Suprapubic skin (tissue), 4 donors: ENCODE measurements at regions not wholly inside any gene's neighbourhood (a gene's known extent, or its start where the extent isn't known, plus 50 kb on each side); places are given as distances from the start of the nearest gene placed in this dataset.

Experiments used
- CTCF ChIP-seq, 2 donors: fragments of 200-600 bp in 1 of 2; fragments of 450-650 bp in 1 of 2; sonication (generic) in 1 of 2; IDR thresholded peaks; one replicate each; pipeline ENCODE4 v1.5.1; 2016 to 2019; ENCODE audit warnings: antibody characterized with exemption in 2 of 2, mild to moderate bottlenecking in 1 of 2, moderate library complexity in 1 of 2
- EP300 ChIP-seq: sonication (generic); formaldehyde crosslinking; IDR thresholded peaks from one replicate; pipeline ENCODE4 v1.6.1; 2017; ENCODE audit warnings: antibody characterized with exemption
- POLR2A ChIP-seq, 2 donors: fragments of 450-650 bp; IDR thresholded peaks; one replicate each; pipeline ENCODE4 v1.6.1; 2017; ENCODE audit warnings: antibody characterized with exemption in 2 of 2, mild to moderate bottlenecking in 2 of 2, moderate library complexity in 2 of 2
- POLR2AphosphoS5 ChIP-seq, 3 donors: sonication (generic); formaldehyde crosslinking; IDR thresholded peaks; one replicate each; pipeline ENCODE4 v1.6.1; 2017; ENCODE audit warnings: antibody characterized with exemption in 3 of 3

- TF ChIP-seq EP300 (no peak), CTCF (IDR thresholded peaks at IDR 0.05) (no peak), POLR2A (IDR thresholded peaks at IDR 0.05) (no peak), POLR2AphosphoS5 (IDR thresholded peaks at IDR 0.05) (no peak)
Observed at GRCh38 chr6:33909737-33910136, 105.9 kb upstream of the MLN start.
